Smooth muscle cell (in vitro differentiated cells): ENCODE measurements at regions not wholly inside any gene's neighbourhood (a gene's known extent, or its start where the extent isn't known, plus 50 kb on each side); places are given as distances from the start of the nearest gene placed in this dataset.

ENCODE experiments used
- DNase-seq: peaks from one replicate; lab custom pipeline; 2025; ENCODE audit not compliant: unreplicated experiment; lab: John Stamatoyannopoulos, UW
- H2AFZ ChIP-seq: fragments of 200-600 bp; sonication (generic); 2 replicates; pipeline ENCODE4 v1.6.0; 2016; ENCODE audit warnings: antibody characterized with exemption, low read depth, mild to moderate bottlenecking
- H3F3A ChIP-seq: fragments of 200-600 bp; sonication (generic); 2 replicates; pipeline ENCODE4 v1.6.0; 2017; ENCODE audit warnings: antibody characterized with exemption, low read depth
- H3K27ac ChIP-seq: fragments of 200-600 bp; sonication (generic); 2 replicates; pipeline ENCODE4 v1.5.1; 2016; ENCODE audit warnings: low read depth, mild to moderate bottlenecking
- H3K27me3 ChIP-seq: fragments of 200-600 bp; sonication (generic); 2 replicates; pipeline ENCODE4 v1.6.1; 2016; ENCODE audit warnings: low read depth, mild to moderate bottlenecking
- H3K36me3 ChIP-seq: fragments of 200-600 bp; sonication (generic); 2 replicates; pipeline ENCODE4 v1.5.1; 2016; ENCODE audit warnings: low read depth
- H3K4me1 ChIP-seq: fragments of 200-600 bp; sonication (generic); 2 replicates; pipeline ENCODE4 v1.5.1; 2016; ENCODE audit warnings: low read depth
- H3K4me2 ChIP-seq: fragments of 200-600 bp; sonication (generic); 2 replicates; pipeline ENCODE4 v1.6.0; 2016; ENCODE audit warnings: mild to moderate bottlenecking
- H3K4me3 ChIP-seq: fragments of 200-600 bp; sonication (generic); 2 replicates; pipeline ENCODE4 v1.5.1; 2016; ENCODE audit warnings: mild to moderate bottlenecking
- H3K79me2 ChIP-seq: fragments of 200-600 bp; sonication (generic); 2 replicates; pipeline ENCODE4 v1.6.0; 2016; ENCODE audit warnings: low read depth, mild to moderate bottlenecking
- H3K9ac ChIP-seq: fragments of 200-600 bp; sonication (generic); 2 replicates; pipeline ENCODE4 v1.6.0; 2016; ENCODE audit warnings: low read depth
- H3K9me3 ChIP-seq: fragments of 200-600 bp; sonication (generic); replicated peaks from 2 replicates; pipeline ENCODE4 v1.5.1; 2016; ENCODE audit warnings: low read depth
- H4K20me1 ChIP-seq: fragments of 200-600 bp; sonication (generic); 2 replicates; pipeline ENCODE4 v1.6.0; 2016; ENCODE audit warnings: low read depth
- WGBS: methylation state at CpG from one replicate; pipeline ENCODE4 v1.1.7; 2016; ENCODE audit warnings: low lambda C conversion rate; 5-methylcytosine and 5-hydroxymethylcytosine counted together
- TF ChIP-seq, protein P1 (sequence below): fragments of 200-600 bp; sonication (generic); IDR thresholded peaks from 2 replicates; pipeline ENCODE4 v1.5.1; 2017; ENCODE audit warnings: borderline replicate concordance, mild to moderate bottlenecking, antibody characterized with exemption; ENCODE audit not compliant: insufficient read depth, poor library complexity, severe bottlenecking

- no peaks in the 10 kb centered on the region for H3K27me3 ChIP-seq
- H3K36me3 ChIP-seq: no peaks in the 10 kb centered on the region
- no peak overlapping the region for H3K27ac ChIP-seq
- H3K4me3 ChIP-seq: no peak overlapping the region
- H3K4me2 ChIP-seq: no peak overlapping the region
- H2AFZ ChIP-seq: no peak overlapping the region
- no peak for DNase-seq
- H3K79me2 ChIP-seq: no peaks in the 10 kb centered on the region
- 95% methylated on average over 2 of the region's 2 CpGs for WGBS
- H3K9ac ChIP-seq: no peak overlapping the region
- no peaks in the 10 kb centered on the region for H3K4me1 ChIP-seq
- TF ChIP-seq, protein P1, sequence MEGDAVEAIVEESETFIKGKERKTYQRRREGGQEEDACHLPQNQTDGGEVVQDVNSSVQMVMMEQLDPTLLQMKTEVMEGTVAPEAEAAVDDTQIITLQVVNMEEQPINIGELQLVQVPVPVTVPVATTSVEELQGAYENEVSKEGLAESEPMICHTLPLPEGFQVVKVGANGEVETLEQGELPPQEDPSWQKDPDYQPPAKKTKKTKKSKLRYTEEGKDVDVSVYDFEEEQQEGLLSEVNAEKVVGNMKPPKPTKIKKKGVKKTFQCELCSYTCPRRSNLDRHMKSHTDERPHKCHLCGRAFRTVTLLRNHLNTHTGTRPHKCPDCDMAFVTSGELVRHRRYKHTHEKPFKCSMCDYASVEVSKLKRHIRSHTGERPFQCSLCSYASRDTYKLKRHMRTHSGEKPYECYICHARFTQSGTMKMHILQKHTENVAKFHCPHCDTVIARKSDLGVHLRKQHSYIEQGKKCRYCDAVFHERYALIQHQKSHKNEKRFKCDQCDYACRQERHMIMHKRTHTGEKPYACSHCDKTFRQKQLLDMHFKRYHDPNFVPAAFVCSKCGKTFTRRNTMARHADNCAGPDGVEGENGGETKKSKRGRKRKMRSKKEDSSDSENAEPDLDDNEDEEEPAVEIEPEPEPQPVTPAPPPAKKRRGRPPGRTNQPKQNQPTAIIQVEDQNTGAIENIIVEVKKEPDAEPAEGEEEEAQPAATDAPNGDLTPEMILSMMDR: no peak
- H4K20me1 ChIP-seq: no peaks in the 10 kb centered on the region
- H3F3A ChIP-seq: no peaks in the 10 kb centered on the region
- H3K9me3 ChIP-seq: no peaks in the 10 kb centered on the region
These were observed 99.7 kb downstream of the TNFSF11 start for GRCh38 chr13:42673677-42674076.

GRCh38 chr13:42680748-42681147 is 100.6 kb upstream of the FAM216B start:
- H3K4me2 ChIP-seq: no peak overlapping the region
- no peaks in the 10 kb centered on the region for H3K27me3 ChIP-seq
- H3F3A ChIP-seq: no peaks in the 10 kb centered on the region
- H3K27ac ChIP-seq: no peak overlapping the region
- H3K9ac ChIP-seq: no peak overlapping the region
- WGBS: 46% methylated on average over 2 of the region's 2 CpGs
- H3K4me3 ChIP-seq: no peak overlapping the region
- TF ChIP-seq, protein P1: no peak
- H3K9me3 ChIP-seq: no peaks in the 10 kb centered on the region
- H2AFZ ChIP-seq: no peak overlapping the region
- H3K4me1 ChIP-seq: no peaks in the 10 kb centered on the region
- no peak for DNase-seq
- H4K20me1 ChIP-seq: no peaks in the 10 kb centered on the region
- H3K36me3 ChIP-seq: no peaks in the 10 kb centered on the region
- no peaks in the 10 kb centered on the region for H3K79me2 ChIP-seq

DNA sequence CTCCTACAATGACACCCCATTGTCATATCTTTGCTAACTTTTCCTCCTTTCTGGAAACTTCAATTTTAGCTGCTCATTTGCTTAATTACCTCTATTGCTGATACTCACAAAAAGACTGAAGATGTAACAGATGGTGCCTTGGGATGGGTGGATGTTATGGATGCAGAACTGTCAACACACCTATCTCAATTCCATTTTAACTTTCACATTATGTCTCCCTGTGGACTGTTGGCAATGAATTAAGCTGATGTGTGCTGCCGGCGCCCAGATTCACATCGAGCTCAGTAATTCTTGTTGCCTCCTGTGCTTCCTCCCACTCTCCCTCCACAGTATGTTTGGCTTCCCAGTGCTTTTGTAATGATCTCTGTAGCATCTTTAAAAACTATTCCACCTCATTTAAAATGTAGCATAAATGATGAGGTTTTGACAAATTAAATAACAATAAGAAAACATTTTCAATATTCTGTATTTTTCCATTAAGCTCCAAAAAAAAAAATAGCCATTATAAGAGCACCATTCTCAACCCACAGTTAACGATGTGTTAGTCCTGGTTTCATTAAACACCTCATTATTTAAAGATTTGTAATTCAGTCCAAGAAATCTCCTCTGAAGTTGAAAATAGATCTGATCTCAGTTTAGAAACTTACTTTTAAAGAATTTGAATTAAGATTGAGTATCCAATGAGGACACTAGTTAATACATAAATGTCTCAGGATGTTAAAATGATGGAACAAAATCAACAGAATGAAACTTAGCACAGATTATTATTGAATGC is 99.9 kb upstream of the FAM216B start:
- H3K4me1 ChIP-seq: no peaks in the 10 kb centered on the region
- TF ChIP-seq, protein P1: no peak
- no peaks in the 10 kb centered on the region for H3K79me2 ChIP-seq
- H3K4me3 ChIP-seq: no peak overlapping the region
- no peak overlapping the region for H3K9ac ChIP-seq
- no peaks in the 10 kb centered on the region for H3K27me3 ChIP-seq
- H3K9me3 ChIP-seq: no peaks in the 10 kb centered on the region
- H3K27ac ChIP-seq: no peak overlapping the region
- WGBS: 81% methylated on average over 4 of the region's 4 CpGs
- no peak for DNase-seq
- no peak overlapping the region for H2AFZ ChIP-seq
- H3F3A ChIP-seq: no peaks in the 10 kb centered on the region
- H3K4me2 ChIP-seq: no peak overlapping the region
- H4K20me1 ChIP-seq: no peaks in the 10 kb centered on the region
- no peaks in the 10 kb centered on the region for H3K36me3 ChIP-seq

- no peak overlapping the region for H2AFZ ChIP-seq
- DNase-seq: no peak
- H3K27me3 ChIP-seq: no peaks in the 10 kb centered on the region
- no peaks in the 10 kb centered on the region for H3K79me2 ChIP-seq
- no peak overlapping the region for H3K9ac ChIP-seq
- H3K4me1 ChIP-seq: no peaks in the 10 kb centered on the region
- no peak overlapping the region for H3K4me2 ChIP-seq
- no peaks in the 10 kb centered on the region for H4K20me1 ChIP-seq
- no peaks in the 10 kb centered on the region for H3K36me3 ChIP-seq
- H3K4me3 ChIP-seq: no peak overlapping the region
- no peak overlapping the region for H3K27ac ChIP-seq
- WGBS: 48% methylated on average over 2 of the region's 2 CpGs
- H3F3A ChIP-seq: no peaks in the 10 kb centered on the region
- no peaks in the 10 kb centered on the region for H3K9me3 ChIP-seq
- TF ChIP-seq, protein P1: no peak
These were observed 97.2 kb upstream of the FAM216B start for GRCh38 chr13:42684226-42684625.
